NB4 (cell line): ENCODE measurements at regions not wholly inside any gene's neighbourhood (a gene's known extent, or its start where the extent isn't known, plus 50 kb on each side); places are given as distances from the start of the nearest gene placed in this dataset.
A peak's percentile ranks its signal among the peaks of the same experiment; 100 is the strongest.

Experiments
- DNase-seq: peaks from one replicate; pipeline ENCODE4 v3.0.0; 2010; ENCODE audit warnings: low read depth
- H3K4me3 ChIP-seq: one replicate; pipeline ENCODE4 v1.5.1; 2011; ENCODE audit warnings: mild to moderate bottlenecking, low read depth, low read length, moderate library complexity
- CTCF ChIP-seq: IDR thresholded peaks from one replicate; pipeline ENCODE4 v1.5.1; 2012; ENCODE audit warnings: low read depth, low read length
- MAX ChIP-seq: IDR thresholded peaks from 2 replicates; pipeline ENCODE4 v1.6.1; 2011; ENCODE audit warnings: low read depth, low read length
- MYC ChIP-seq: IDR thresholded peaks from 2 replicates; pipeline ENCODE4 v1.6.1; 2011; ENCODE audit warnings: low read depth, low read length
- POLR2A ChIP-seq: IDR thresholded peaks from 2 replicates; pipeline ENCODE4 v1.6.1; 2011; ENCODE audit warnings: mild to moderate bottlenecking; ENCODE audit not compliant: insufficient read length; ENCODE audit errors: extremely low read depth

- TF ChIP-seq CTCF, result no peak
- TF ChIP-seq POLR2A, result no peak
- TF ChIP-seq MYC, result no peak
- TF ChIP-seq MAX, result no peak
- peak; percentile 3 for DNase-seq
- H3K4me3 ChIP-seq, result no peak overlapping the region
These were observed 209.7 kb downstream of the LACC1 start for GRCh38 chr13:44089452-44089851.

GRCh38 chr13:44092078-44092970, 212.6 kb downstream of the LACC1 start:
- no peak for TF ChIP-seq CTCF
- TF ChIP-seq MAX, result no peak
- no peak for TF ChIP-seq POLR2A
- no peak for TF ChIP-seq MYC
- DNase-seq, result no peak
- H3K4me3 ChIP-seq, result no peak overlapping the region

GRCh38 chr13:44093607-44094564, 214.2 kb downstream of the LACC1 start:
- TF ChIP-seq MAX, result no peak
- TF ChIP-seq POLR2A, result no peak
- no peak for TF ChIP-seq MYC
- no peak overlapping the region for H3K4me3 ChIP-seq
- no peak for DNase-seq

- no peak for TF ChIP-seq POLR2A
- TF ChIP-seq CTCF, result no peak
- TF ChIP-seq MAX, result no peak
- H3K4me3 ChIP-seq, result no peak overlapping the region
- DNase-seq, result no peak
These were observed 217.2 kb downstream of the LACC1 start for GRCh38 chr13:44096901-44097300.

- no peak overlapping the region for H3K4me3 ChIP-seq
- TF ChIP-seq POLR2A, result no peak
- no peak for TF ChIP-seq MAX
- TF ChIP-seq MYC, result no peak
- TF ChIP-seq CTCF, result no peak
These were observed 218.9 kb downstream of the LACC1 start for GRCh38 chr13:44098559-44098958.

More at GRCh38 chr13:44098559-44098958, 218.9 kb downstream of the LACC1 start:
- DNase-seq, result no peak
